Loucy (cell line): ENCODE measurements at regions not wholly inside any gene's neighbourhood (a gene's known extent, or its start where the extent isn't known, plus 50 kb on each side); places are given as distances from the start of the nearest gene placed in this dataset.

Experiments used
- H2AFZ ChIP-seq: fragments of 200-600 bp; sonication (generic); 2 replicates; pipeline ENCODE4 v1.6.0; 2016; ENCODE audit warnings: antibody characterized with exemption, mild to moderate bottlenecking, low read length, moderate library complexity
- H3F3A ChIP-seq: fragments of 200-600 bp; 2 replicates; pipeline ENCODE4 v1.6.0; 2016; ENCODE audit warnings: antibody characterized with exemption, low read depth, mild to moderate bottlenecking
- H3K27me3 ChIP-seq: fragments of 200-600 bp; sonication (generic); 2 replicates; pipeline ENCODE4 v1.6.1; 2014; ENCODE audit warnings: low read length, mild to moderate bottlenecking; ENCODE audit not compliant: insufficient read depth, poor library complexity, severe bottlenecking
- H3K36me3 ChIP-seq: fragments of 200-600 bp; sonication (generic); 2 replicates; pipeline ENCODE4 v1.6.1; 2016; ENCODE audit warnings: low read length; ENCODE audit not compliant: insufficient read depth
- H3K4me1 ChIP-seq: fragments of 200-600 bp; sonication (generic); 2 replicates; pipeline ENCODE4 v1.5.1; 2014; ENCODE audit warnings: low read length, mild to moderate bottlenecking; ENCODE audit not compliant: insufficient read depth, poor library complexity, severe bottlenecking
- H3K4me2 ChIP-seq: fragments of 200-600 bp; sonication (generic); 2 replicates; pipeline ENCODE4 v1.6.0; 2014; ENCODE audit warnings: antibody characterized with exemption, low read length, low read depth, mild to moderate bottlenecking; ENCODE audit not compliant: poor library complexity, severe bottlenecking
- H3K4me3 ChIP-seq: fragments of 200-600 bp; sonication (generic); 2 replicates; pipeline ENCODE4 v1.5.1; 2014; ENCODE audit warnings: low read length, mild to moderate bottlenecking, mixed read lengths; ENCODE audit not compliant: poor library complexity, severe bottlenecking
- H3K79me2 ChIP-seq: fragments of 200-600 bp; sonication (generic); 2 replicates; pipeline ENCODE4 v1.6.1; 2014; ENCODE audit warnings: low read length; ENCODE audit not compliant: insufficient read depth
- H3K9ac ChIP-seq: fragments of 200-600 bp; sonication (generic); 2 replicates; pipeline ENCODE4 v1.6.0; 2014; ENCODE audit warnings: mild to moderate bottlenecking, low read depth, low read length, moderate library complexity; ENCODE audit not compliant: poor library complexity, severe bottlenecking
- H3K9me2 ChIP-seq: fragments of 200-600 bp; sonication (generic); replicated peaks from 2 replicates; pipeline ENCODE4 v1.6.1; 2016; ENCODE audit warnings: low read depth, low read length, mixed read lengths
- H3K9me3 ChIP-seq: fragments of 200-600 bp; sonication (generic); 2 replicates; pipeline ENCODE4 v1.6.1; 2014; ENCODE audit warnings: mild to moderate bottlenecking, antibody characterized with exemption, low read length, low read depth; ENCODE audit not compliant: insufficient read depth
- H4K20me1 ChIP-seq: fragments of 200-600 bp; sonication (generic); 2 replicates; pipeline ENCODE4 v1.6.0; 2014; ENCODE audit warnings: antibody characterized with exemption, low read length, mild to moderate bottlenecking; ENCODE audit not compliant: insufficient read depth, poor library complexity, severe bottlenecking
- CTCF ChIP-seq: fragments of 200-600 bp; sonication (generic); conservative IDR thresholded peaks from 2 replicates; pipeline ENCODE4 v1.5.1; 2014; ENCODE audit warnings: mild to moderate bottlenecking, antibody characterized with exemption, low read length
- EZH2phosphoT487 ChIP-seq: fragments of 200-600 bp; IDR thresholded peaks from 2 replicates; pipeline ENCODE4 v1.6.1; 2018; ENCODE audit warnings: antibody characterized with exemption, mild to moderate bottlenecking, moderate library complexity, borderline replicate concordance

- H3K4me3 ChIP-seq, result no peak overlapping the region
- no peaks in the 10 kb centered on the region for H3K9me3 ChIP-seq
- H2AFZ ChIP-seq, result 0 out of 2 replicates have a peak overlapping the region, but pooled peaks have one; percentile 10
- H3K4me2 ChIP-seq, result peak overlapping the region; percentile 19
- no peaks in the 10 kb centered on the region for H3K9me2 ChIP-seq
- no peaks in the 10 kb centered on the region for H3K4me1 ChIP-seq
- H3K9ac ChIP-seq, result no peak overlapping the region
- H4K20me1 ChIP-seq, result no peaks in the 10 kb centered on the region
- H3K79me2 ChIP-seq, result no peaks in the 10 kb centered on the region
- TF ChIP-seq CTCF, result no peak
- no peaks in the 10 kb centered on the region for H3K36me3 ChIP-seq
- H3K27me3 ChIP-seq, result no peaks in the 10 kb centered on the region
- H3F3A ChIP-seq, result no peaks in the 10 kb centered on the region
Observed at GRCh38 chr18:1599196-1599595, 694.5 kb downstream of the ADCYAP1 start.

DNA sequence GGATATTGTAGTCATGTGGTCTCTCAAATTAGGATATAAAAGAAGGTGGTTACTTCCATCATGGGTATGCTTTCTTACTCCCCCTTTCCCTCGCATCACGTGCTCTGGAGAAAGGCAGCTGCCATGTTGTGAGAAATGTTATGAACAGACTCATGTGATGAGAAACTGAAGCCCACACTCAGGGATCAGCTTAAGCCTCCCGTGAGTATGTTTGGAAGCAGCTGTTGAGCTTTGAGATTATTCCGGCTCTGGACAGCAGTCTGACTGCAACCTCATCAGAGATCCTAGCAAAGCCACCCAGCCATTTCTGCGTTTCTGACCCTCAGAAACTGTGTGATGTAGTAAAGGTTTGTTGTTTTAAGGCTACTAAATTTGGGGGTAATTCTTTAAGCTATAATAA is 700.1 kb downstream of the ADCYAP1 start:
- no peaks in the 10 kb centered on the region for H3K9me2 ChIP-seq
- no peaks in the 10 kb centered on the region for H3K27me3 ChIP-seq
- no peaks in the 10 kb centered on the region for H3K9me3 ChIP-seq
- H2AFZ ChIP-seq, result no peak overlapping the region
- H3K79me2 ChIP-seq, result no peaks in the 10 kb centered on the region
- no peak overlapping the region for H3K4me3 ChIP-seq
- TF ChIP-seq CTCF, result no peak
- TF ChIP-seq EZH2phosphoT487, result no peak
- H3F3A ChIP-seq, result no peaks in the 10 kb centered on the region
- no peaks in the 10 kb centered on the region for H4K20me1 ChIP-seq
- H3K4me2 ChIP-seq, result no peak overlapping the region
- H3K36me3 ChIP-seq, result no peaks in the 10 kb centered on the region
- no peaks in the 10 kb centered on the region for H3K4me1 ChIP-seq
- H3K9ac ChIP-seq, result no peak overlapping the region

DNA sequence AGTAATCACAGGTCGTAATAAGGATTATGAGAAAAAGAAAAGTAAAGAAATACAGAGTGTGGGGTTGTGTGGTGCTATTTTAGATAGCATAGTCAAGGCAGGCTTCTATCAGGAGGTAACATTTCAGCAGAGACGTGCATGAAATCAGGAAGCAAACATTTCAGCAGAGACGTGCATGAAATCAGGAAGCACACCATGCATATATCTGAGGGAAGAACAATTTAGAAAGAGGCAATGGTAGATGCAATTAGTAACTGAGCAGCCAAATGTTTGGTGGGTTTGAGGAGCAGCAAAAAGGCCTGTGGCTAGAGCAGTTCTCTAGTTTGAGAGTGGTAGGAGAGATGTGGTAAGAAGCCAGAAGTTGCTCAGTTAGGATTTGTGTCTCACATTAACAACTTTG is 713.7 kb downstream of the ADCYAP1 start:
- TF ChIP-seq CTCF (no peak), EZH2phosphoT487 (no peak)
- H2AFZ ChIP-seq, result no peak overlapping the region
- H3F3A ChIP-seq, result no peaks in the 10 kb centered on the region
- H3K4me2 ChIP-seq, result no peak overlapping the region
- no peak overlapping the region for H3K9ac ChIP-seq
- H4K20me1 ChIP-seq, result no peaks in the 10 kb centered on the region
- H3K9me2 ChIP-seq, result no peaks in the 10 kb centered on the region
- no peaks in the 10 kb centered on the region for H3K9me3 ChIP-seq
- H3K4me1 ChIP-seq, result peaks cover 28% of the 10 kb centered on the region
- no peaks in the 10 kb centered on the region for H3K36me3 ChIP-seq
- no peak overlapping the region for H3K4me3 ChIP-seq
- H3K79me2 ChIP-seq, result no peaks in the 10 kb centered on the region
- H3K27me3 ChIP-seq, result no peaks in the 10 kb centered on the region
